IMR-90 (cell line): ENCODE measurements at regions not wholly inside any gene's neighbourhood (a gene's known extent, or its start where the extent isn't known, plus 50 kb on each side); places are given as distances from the start of the nearest gene placed in this dataset.
"Not testable (repeated sequence)": the region's sequence is repeated elsewhere in the genome, so short reads cannot be mapped to it uniquely, and the experiment has no call there.

ENCODE experiments used
- CHD1 ChIP-seq: IDR thresholded peaks from 2 replicates; pipeline ENCODE4 v1.6.1; 2012; ENCODE audit warnings: low read depth, low read length, improper control_type of control experiment
- CTCF ChIP-seq: conservative IDR thresholded peaks from 2 replicates; pipeline ENCODE4 v1.5.1; 2012; ENCODE audit warnings: mild to moderate bottlenecking, low read depth, low read length, improper control_type of control experiment
- FOS ChIP-seq: fragments of 150-350 bp; IDR thresholded peaks from 2 replicates; pipeline ENCODE4 v1.6.1; 2016; ENCODE audit warnings: low read depth, low read length
- MAZ ChIP-seq: IDR thresholded peaks from 2 replicates; pipeline ENCODE4 v1.6.1; 2012; ENCODE audit warnings: low read depth, mild to moderate bottlenecking, low read length, improper control_type of control experiment, moderate library complexity, borderline replicate concordance
- MXI1 ChIP-seq: IDR thresholded peaks from 2 replicates; pipeline ENCODE4 v1.6.1; 2012; ENCODE audit warnings: low read depth, mild to moderate bottlenecking, low read length, moderate library complexity, borderline replicate concordance
- POLR2A ChIP-seq: IDR thresholded peaks from 2 replicates; pipeline ENCODE4 v1.6.1; 2012; ENCODE audit warnings: mild to moderate bottlenecking, low read depth, low read length
- RAD21 ChIP-seq: IDR thresholded peaks from 2 replicates; pipeline ENCODE4 v1.6.1; 2012; ENCODE audit warnings: low read length, improper control_type of control experiment
- RCOR1 ChIP-seq: IDR thresholded peaks from 2 replicates; pipeline ENCODE4 v1.6.1; 2012; ENCODE audit warnings: mild to moderate bottlenecking, low read length, improper control_type of control experiment; ENCODE audit not compliant: insufficient replicate concordance
- SMC3 ChIP-seq: fragments of 150-350 bp; IDR thresholded peaks from 2 replicates; pipeline ENCODE4 v1.6.1; 2016; ENCODE audit warnings: low read depth, mild to moderate bottlenecking, antibody characterized with exemption, low read length, moderate library complexity
- TF ChIP-seq, protein P1 (sequence below): fragments of 150-350 bp; IDR thresholded peaks from 2 replicates; pipeline ENCODE4 v1.6.1; 2016; ENCODE audit warnings: low read depth, mild to moderate bottlenecking, low read length, moderate library complexity, borderline replicate concordance
- TF ChIP-seq, protein P2 (sequence below): fragments of 150-350 bp; IDR thresholded peaks from 2 replicates; pipeline ENCODE4 v1.6.1; 2017; ENCODE audit warnings: mild to moderate bottlenecking, antibody characterized with exemption, low read length, low read depth

DNA sequence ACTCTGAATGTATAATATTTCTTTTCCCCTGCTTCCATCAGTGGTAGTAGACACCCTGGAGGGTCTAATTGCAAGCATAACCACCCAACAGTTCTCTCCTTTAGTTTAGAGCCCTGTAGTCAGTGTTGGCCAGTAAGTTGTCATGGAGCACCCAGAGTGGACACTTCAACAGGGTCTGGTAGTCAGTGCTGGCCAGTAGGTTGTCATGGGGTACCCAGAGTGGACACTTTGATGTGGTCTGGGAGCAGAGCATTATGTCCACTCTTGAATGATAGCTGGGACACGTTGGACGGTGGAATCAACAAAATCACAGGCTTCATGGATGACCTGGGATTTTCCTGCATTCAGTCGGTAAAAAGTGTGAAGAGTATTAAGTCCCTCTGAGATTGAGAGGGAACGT is 864.9 kb upstream of the TPTE start:
- TF ChIP-seq RCOR1, SMC3, FOS, POLR2A, CTCF, RAD21, CHD1, MXI1, MAZ: not testable (repeated sequence)
- TF ChIP-seq, protein P1, sequence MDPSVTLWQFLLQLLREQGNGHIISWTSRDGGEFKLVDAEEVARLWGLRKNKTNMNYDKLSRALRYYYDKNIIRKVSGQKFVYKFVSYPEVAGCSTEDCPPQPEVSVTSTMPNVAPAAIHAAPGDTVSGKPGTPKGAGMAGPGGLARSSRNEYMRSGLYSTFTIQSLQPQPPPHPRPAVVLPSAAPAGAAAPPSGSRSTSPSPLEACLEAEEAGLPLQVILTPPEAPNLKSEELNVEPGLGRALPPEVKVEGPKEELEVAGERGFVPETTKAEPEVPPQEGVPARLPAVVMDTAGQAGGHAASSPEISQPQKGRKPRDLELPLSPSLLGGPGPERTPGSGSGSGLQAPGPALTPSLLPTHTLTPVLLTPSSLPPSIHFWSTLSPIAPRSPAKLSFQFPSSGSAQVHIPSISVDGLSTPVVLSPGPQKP: not testable (repeated sequence)
- TF ChIP-seq, protein P2, sequence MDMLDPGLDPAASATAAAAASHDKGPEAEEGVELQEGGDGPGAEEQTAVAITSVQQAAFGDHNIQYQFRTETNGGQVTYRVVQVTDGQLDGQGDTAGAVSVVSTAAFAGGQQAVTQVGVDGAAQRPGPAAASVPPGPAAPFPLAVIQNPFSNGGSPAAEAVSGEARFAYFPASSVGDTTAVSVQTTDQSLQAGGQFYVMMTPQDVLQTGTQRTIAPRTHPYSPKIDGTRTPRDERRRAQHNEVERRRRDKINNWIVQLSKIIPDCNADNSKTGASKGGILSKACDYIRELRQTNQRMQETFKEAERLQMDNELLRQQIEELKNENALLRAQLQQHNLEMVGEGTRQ: not testable (repeated sequence)
